ENCODE measurements at regions not wholly inside any gene's neighbourhood (a gene's known extent, or its start where the extent isn't known, plus 50 kb on each side); places are given as distances from the start of the nearest gene placed in this dataset.

DNA sequence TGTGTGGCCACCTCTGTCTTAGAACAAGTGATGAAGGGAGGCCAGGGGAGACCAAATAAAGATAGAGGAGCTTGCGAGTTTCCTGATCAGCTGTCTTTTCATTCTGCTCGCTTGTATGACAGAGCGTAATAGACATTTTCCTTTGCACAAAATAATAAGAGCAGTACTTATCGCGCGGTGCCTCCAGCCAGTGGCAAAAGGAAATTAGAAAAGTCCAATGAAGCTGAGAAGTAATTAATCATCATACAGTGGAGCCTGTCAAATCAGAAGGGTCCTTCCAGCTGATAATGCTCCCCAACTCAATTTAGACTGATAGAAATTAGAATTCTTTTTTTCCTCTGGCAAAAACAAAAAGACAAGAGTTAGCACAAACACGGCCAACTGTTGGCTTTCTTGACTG, 307.0 kb upstream of the IRX5 start:
- DNase-seq, result no peak

GRCh38 chr16:54620197-54620596, 310.5 kb upstream of the IRX5 start:
- no peak for DNase-seq

- DNase-seq, result no peak
Measured at GRCh38 chr16:54616610-54617009, 314.1 kb upstream of the IRX5 start.

DNA sequence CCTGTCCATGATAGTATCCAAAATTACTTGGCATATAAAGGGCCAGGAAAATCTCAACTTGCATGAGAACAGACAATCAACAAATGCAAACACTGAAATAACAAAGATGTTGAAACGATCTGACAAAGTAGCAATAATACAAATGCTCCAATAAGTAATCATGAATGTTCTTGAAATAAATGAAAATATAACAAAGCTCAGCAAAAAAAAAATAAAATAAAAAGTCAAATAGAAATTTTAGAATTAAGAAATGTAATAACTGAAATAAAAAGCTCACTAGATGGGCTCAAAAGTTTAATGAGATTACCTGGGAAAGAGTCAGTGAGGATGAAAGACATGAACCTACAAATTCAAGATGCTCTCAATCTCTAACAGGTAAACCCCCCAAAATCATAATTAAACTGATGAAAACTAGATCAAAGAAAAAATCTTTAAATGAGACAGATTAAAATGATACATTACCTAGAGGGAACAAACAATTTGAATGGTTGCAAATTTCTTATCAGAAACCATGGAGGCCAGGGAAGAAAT, 319.0 kb upstream of the IRX3 start:
- DNase-seq, result no peak

GRCh38 chr16:54602666-54603065, 316.1 kb upstream of the IRX3 start:
- DNase-seq, result no peak

DNA sequence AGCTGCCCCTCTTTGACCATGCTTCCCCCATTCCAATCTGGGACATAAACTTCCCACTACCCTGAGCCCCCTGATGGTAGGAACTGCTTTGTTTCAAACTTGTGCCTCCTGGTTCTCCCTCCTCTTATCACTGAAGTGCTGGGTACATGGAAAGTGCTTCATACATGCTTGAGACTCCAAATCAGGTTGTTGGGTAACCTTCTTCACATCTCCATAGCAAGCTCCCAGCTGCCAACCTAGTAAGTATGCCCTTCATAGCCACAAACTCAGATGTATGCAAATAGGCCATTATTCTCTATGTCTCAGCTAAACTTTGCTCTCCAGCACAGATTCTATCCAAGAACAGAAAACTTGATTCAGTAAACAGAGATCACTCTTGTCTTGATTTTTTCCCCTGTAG, 310.6 kb upstream of the IRX3 start:
- DNase-seq, result no peak

DNA sequence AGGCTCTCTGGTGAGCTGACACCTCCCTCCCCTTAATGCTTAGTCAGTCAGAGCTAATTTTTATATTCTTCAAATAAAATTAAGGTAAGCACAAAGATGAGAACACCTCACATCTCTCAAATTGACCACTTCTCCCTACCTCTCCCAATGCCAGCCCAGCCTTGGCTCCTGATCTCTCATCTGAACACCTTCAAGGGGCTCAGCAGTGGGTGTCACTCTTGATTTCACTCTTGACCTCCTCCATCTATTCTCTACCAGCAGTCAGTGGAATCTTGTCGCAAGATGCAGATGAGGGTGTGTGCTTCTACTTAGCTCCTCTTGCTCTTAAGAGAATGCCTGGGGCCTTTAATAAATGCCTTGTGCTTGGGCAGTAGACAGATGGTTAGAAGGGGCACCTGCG, 309.0 kb upstream of the IRX3 start:
- DNase-seq, result no peak

GRCh38 chr16:54594601-54595391, 308.2 kb upstream of the IRX3 start:
- no peak for DNase-seq

GRCh38 chr16:54591816-54592246, 305.2 kb upstream of the IRX3 start:
- DNase-seq, result no peak

- no peak for DNase-seq
Measured at GRCh38 chr16:54590836-54591235, 304.2 kb upstream of the IRX3 start.

DNA sequence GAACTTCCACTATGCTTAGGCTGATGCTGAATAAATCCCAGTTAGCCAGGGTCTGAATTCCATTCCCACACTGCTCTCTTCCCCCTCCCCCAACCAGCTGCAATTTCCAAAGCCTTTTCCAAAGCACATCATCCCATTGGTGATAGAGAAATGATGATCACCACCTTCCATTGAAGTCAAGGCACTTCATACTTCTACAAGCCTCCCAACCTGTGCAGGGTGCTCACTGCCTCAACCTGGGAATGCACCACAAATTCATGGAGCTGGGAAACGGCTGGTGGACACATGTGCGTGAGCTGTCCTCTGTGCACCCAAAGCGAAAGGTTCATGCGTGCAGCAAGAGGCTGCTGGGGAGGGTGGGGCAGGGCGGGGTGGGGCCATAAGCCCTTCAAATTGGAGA, 302.7 kb upstream of the IRX3 start:
- no peak for DNase-seq

DNA sequence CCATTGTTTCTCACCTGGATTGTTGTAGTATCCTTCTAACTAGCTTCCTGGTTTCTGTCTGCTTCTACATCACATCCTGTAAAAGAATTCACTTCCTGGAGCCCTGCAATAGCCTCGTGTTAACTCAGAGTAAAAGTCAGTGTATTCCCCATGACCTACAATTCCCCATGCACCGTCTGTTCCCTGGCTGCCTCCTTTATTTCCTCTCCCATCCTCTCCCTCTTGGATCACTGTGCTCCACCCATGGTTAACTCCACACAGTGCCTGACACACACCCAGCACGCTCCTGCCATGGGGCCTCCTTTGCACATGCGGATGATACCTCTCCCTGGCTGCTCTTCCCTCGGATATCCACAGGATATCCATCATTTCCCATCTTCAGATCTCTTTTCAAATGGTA, 301.4 kb upstream of the IRX3 start:
- DNase-seq, result no peak

GRCh38 chr16:54587176-54587515, 300.6 kb upstream of the IRX3 start:
- DNase-seq, result no peak

DNA sequence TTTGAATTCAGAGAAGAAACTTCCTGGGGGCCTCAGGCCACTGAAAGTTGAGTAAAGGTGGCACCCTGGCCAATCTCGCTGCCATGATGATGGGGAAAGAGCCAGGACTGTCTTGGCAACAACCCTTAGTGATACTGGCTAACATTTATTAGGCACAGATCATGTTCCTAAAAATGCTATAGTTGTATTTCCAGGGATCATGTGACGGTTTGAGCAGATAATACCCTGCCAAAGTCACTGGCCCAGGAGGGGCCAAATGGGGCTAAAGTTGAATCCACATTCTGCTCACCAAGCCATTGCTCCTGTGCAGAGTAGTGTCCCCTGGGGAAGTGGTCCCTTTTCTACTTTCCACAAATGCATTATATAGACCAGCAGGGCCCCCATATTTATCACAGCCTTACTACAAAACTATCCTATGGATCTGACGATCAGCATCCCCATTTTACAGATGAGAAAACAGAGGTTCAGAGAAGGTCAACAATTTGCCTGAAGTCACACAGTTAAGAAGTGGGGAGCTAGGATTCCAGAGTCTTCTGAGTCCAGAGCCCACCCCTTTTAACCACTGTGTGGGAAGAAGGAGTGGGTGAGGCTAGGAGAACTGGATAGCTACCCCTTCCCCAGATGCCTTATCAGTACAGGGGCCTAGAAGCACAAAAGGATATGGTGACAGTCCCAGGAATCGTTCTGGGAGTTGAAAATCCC, 300.0 kb upstream of the IRX3 start:
- no peak for DNase-seq

DNA sequence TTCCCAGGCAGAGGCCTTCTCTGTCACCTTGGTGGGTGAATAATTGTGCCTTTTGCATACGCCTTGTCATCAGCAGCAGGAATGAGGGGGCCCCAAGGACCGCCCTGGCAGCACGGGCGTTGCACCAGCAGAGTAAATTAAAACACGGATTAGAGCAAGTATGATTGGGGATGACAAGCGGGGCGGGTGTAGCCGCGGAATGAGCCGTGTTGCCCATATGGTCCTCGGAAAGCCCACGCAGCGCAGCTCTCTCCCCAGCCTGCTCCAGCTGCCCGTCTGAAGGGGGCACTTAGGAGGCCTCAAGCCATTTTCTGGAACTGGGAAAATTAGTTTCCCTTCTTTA, 299.4 kb upstream of the IRX3 start:
- no peak for DNase-seq

DNA sequence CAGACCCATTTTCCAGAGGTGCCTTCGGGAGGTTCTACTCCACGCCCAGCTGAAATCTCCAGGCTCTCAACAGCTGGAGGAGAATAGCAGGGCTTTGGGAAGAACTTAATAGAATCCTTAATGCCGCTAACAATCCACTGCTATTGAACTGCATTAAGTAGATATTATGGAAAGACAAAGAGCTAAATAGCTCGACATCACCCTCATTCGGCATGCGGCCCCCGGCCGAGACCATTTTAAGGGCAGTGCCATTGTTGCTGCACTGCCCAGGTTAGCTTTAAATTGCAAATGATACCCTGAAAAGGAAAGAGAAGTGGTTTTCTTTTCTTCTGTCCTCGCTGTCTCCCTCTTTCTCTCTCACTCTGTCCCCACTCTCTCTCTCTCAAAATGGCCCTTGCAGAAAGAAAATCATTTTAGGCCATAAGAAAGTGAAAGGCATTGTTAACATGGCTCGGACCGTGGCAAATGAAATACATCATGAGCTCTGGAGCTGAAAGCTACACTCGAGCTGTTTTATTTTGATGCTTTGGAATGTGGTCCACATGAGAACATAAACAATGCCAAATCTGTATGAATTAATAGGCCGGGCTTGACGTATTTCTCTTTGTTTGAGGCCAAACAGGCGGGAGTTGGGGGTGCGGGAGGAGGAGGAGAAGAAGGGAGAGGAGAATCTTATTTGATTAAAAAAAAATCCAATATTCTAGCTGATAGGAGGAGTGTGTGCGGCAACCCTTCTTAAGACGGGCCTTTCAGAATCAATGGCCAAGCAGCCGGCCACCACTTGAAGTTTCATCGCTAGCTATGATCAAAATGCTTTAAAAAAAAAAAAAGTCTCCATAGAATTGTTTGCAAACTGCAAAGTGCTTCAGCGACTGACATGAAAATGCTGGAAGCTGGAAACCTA, 298.8 kb upstream of the IRX3 start:
- no peak for DNase-seq

DNA sequence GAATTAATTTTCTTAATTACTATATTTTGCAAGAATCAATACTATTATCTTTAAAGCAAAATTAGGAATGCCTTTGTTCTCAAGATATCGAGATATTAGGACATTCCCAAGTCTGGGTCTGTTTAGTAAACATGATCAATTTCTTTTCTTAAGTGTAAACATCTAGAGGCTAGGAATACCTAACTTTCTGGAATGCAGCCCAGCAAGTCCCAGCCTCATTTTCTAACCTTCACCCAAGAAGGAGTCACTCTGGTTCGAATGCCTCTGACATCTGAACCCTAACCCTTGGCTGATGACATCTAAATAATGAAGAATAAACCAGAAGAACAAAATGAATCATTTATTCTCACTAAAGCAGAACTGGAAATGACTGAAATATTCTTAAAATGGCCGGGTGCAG, 297.5 kb upstream of the IRX3 start:
- no peak for DNase-seq

GRCh38 chr16:54582631-54583250, 296.2 kb upstream of the IRX3 start:
- no peak for DNase-seq

GRCh38 chr16:54579106-54579728, 292.6 kb upstream of the IRX3 start:
- DNase-seq, result no peak

- no peak for DNase-seq
Measured at GRCh38 chr16:54577651-54578128, 291.1 kb upstream of the IRX3 start.

DNA sequence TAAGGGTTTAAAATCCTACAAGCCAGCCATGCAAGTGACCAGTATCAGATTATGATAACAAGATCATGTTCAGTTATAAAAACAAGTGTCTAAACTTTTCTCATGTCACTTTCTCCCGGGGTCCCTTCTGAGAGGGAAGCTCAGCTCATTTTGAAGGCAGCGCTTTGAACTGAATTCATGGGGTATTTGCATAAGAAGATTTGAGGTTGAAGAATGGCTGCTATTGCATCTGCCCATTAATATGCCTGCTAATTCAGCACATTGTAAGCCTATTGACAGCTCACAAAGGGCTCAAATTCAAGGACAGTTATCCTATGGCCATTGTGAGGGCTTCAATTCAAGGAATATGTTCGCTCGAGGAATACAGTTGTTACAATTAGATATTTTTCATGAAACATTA, 290.2 kb upstream of the IRX3 start:
- DNase-seq, result no peak

All from hematopoietic multipotent progenitor cell treated with erythropoietin and hydrocortisone succinate and interleukin-3 and kit ligand, for 6 days (in vitro differentiated cells).